AG20443 (cell line): ENCODE measurements at regions not wholly inside any gene's neighbourhood (a gene's known extent, or its start where the extent isn't known, plus 50 kb on each side); places are given as distances from the start of the nearest gene placed in this dataset.
"Not testable (repeated sequence)": the region's sequence is repeated elsewhere in the genome, so short reads cannot be mapped to it uniquely, and the experiment has no call there.

Experiments used
- DNase-seq: peaks from one replicate; pipeline ENCODE4 v3.0.0; 2012; ENCODE audit warnings: low spot score, mixed read lengths

DNA sequence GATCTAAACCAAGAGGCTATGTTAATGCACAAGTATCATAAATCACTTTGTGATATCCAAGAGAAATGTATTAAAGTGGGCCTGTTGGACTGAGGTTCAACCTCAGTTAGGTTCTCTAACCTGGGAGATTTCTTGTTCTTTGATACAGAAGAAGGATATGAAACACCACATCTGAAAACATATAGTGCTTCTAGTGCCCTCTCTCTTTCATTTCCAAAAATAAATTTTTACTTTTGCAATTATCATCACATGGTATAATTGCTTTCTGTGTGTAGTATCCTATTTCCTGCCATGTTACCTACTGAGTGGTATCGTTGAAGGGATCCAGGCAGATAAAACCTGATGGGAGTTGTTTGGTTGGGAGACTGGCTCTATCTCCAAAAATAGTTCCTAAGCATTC is 264.9 kb downstream of the CCER1 start:
- DNase-seq = no peak

DNA sequence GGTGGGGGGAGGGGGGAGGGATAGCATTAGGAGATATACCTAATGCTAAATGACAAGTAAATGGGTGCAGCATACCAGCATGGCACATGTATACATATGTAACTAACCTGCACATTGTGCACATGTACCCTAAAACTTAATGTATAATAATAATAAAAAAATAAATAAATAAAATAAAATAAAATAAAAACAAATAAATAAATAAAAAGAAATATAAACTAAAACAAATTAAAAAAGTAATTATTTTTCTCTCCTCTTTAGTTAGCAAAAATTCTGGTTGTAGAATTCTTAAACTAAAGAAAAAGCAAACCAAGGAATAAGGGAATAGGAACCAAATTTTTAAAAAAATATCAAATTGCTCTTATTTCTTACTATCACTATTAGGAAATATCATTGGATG is 267.3 kb downstream of the CCER1 start:
- DNase-seq = not testable (repeated sequence)

DNA sequence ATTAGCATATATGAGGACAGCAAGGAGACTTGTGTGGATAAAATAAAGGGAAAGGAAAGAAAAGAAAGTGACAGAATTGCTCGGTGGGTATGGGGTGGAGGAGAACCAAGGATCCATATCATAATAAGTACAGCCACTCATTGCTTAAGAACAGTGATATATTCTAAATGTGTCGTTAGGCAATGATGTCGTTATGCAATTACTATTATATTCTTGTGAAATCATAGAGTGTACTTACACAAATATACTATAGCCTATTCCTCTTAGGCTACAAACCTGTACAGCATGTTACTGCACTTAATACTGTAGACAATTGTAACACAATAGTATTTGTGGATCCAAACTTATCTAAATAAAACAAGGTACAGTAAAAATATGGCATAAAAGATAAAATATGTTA is 271.1 kb downstream of the CCER1 start:
- no peak for DNase-seq

DNA sequence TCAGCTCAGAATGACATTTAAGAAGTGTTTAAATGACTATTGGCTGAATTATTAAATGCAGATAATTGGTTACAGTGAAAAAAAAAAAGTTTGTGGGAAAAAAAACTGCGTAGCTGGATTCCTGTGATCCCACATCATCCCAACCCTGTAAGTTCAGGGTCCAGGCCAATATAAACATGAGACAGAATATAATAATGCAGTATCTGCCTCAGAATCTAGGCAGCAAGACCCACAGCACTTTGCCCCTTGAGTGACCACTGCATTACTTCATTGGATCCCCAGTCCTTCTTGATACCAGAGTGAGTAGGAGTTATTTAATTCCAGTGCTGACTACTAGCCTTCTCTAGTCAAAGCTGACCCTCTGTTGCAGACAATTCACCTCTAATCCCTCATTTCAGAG is 272.6 kb downstream of the CCER1 start:
- DNase-seq = peak; percentile 46

DNA sequence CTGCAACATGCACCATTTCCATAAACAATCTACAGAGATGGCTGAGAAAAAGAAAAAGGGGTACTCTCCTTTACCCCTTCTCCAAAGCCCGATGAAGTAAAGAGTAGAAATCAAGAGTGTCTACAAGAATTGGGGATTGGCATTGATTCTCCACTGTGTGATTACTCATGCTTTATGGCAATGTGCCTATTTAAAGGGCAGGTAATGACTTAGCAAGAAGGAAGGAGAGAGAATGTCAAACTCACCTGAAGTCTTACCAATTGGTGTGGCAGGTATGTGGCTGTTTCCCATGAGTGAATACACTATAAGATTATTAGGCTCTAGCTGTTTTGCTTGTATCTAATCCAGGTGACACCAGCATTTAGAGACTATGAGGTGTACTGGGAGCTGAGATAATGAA is 275.3 kb downstream of the CCER1 start:
- DNase-seq = no peak

DNA sequence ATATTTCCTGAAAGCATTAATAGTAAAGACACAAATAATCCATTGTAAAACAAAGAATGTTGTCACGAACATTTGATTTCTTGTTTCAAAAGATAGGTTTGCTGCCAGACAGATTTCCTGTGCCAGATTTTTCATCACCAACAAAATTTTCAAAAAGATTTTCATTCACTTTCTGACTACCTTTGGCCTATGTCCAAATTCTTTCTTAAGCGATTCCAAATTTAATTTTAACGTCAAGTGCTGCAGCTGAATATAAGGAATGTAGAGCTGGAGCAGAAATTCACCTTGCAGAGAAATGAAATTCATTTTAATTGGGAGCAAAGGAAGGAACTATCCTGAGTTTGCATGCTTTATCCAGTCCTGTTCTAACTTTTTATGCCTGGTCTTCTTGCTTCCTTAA is 277.4 kb downstream of the CCER1 start:
- no peak for DNase-seq

DNA sequence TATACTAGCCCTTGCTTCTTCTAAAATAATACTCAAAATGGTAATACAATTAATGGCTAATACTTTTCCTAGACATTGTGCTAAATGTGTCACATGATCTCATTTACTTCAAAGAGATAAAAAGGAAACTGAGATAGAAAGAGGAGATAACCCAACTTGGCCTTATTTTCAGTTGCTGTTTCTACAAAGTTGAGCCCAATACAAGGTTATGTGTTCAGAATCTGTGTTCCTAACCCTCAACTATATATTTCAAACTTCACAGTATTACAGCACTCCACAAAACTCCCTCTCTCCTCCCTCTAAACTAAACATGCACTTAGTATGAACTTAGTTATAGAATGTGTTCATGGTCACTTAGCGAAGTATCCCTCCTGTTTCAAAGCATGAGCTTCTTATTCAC is 277.9 kb downstream of the CCER1 start:
- DNase-seq = no peak

DNA sequence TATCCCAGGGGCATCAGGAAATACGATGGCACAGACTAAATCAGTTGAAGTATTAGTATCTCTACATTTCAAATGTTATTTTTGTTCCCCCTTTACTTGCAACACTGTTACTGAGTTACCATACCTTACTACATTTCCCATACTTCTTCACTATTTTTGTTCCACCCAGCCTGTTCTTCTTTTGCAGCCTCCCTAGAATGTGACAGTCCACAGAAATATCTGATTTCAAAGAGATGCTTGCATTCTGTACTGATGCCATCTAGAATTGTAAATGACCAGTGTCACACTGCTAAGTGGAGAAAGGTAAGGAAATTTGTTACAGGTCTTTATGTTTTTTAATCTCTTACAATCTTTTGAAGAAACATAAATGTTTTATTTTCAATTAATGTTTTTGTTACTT is 279.9 kb downstream of the CCER1 start:
- DNase-seq = no peak

DNA sequence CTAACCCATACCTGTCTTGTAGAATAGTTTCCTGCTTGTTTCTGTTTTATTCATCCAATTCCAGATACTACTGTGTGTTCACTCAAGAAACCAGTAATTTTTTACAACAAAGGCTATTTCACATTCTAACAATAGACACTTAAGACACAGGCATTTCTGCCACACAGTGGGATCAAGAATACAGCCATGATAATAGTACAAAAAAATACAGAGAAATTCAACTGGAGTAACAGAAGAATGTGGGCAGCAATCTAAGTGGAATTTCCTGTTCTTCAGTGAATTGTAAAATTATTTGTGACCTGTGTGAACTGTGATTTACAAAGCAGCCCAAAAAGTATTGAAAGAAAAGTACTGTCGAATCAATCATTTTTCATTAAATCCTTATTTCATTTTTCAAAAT is 282.9 kb downstream of the CCER1 start:
- DNase-seq = no peak

DNA sequence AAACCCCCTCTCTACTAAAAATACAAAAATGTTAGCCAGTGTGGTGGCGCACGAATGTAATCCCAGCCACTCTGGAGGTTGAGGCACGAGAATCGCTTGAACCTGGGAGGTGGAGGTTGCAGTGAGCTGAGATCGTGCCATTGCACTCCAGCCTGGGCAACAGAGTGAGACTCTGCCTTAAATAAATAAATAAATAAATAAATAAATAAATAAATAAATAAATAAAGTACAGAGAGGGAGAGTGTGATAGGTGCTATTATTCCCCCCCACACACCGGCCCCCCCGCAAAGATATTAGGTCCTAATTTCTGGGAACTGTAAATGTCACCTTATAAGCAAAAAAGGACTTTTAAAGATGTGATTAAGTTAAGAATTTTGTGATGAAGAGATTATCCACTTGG is 291.0 kb downstream of the CCER1 start:
- not testable (repeated sequence) for DNase-seq

DNA sequence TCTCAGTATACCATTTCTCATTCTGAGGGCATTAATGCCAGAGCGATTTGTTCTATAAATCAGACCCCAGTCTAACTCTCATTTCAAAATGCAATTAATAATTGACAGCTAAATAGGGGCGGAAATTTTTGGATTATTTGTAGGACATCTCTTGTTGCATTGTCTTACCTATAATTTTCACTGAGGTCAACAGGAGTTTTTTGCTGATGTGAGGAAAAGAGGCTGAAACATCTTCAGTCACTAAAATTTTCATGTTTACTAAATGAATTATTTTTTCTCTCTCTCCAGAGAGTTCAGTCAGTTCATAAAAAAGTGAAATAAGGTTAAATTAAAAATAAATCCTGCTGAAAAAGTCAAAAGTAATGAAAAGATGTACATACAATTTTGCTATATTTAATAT is 295.9 kb downstream of the CCER1 start:
- DNase-seq = no peak

DNA sequence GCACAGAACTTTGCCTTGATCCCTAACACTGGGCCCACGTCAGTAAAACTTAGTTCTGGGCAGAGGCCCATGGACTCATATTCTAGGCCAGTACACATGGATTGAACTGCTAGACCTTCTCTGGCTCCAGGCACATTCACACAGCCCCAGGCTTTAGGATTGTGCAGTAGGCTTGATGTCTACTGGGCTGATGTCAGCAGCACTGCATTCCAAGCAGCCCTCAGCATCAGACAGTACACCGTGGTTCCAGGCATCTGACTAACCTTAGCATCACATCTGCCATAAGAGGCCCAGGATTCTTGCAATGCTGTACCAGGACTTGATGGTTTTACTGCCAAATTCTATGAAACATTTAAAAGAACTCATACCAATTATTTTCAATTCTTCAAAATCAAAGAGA is 301.9 kb downstream of the CCER1 start:
- peak; percentile 30 for DNase-seq

DNA sequence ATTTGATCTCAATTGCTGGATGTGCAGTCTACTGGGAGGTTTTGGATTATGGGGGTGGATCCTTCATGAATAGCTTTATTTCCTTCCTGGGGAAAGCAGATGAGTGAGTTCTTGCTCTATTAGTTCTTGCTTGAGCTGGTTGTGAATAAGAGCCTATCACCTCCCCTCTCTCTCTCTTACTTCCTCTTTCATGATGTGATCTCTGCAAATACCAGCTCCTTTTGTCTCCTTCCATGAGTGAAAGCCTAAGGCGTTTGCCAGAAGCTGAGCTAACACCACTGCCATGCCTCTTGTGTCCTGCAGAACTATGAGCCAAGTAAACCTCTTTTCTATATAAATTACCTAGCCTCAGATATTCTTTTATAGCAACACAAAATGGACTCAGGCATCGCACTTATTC is 302.7 kb downstream of the CCER1 start:
- no peak for DNase-seq

DNA sequence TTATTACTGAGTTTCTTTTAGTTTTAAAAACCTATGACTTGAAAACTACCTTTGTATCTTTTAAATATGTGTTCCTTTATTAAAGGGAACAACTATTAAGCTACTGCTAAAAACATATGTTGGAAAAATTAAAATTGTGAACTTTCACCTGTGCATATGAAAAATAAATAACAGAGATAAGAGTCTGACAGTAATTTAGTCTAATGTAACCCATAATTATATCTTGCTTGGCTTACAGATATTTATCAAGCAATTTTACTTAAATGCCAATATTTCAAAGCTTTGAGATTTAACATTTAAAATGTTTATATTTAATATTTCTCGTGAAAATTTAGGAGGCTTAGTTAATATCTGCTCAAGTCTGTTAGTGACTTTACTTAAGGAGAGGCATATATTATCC is 309.8 kb downstream of the CCER1 start:
- no peak for DNase-seq

DNA sequence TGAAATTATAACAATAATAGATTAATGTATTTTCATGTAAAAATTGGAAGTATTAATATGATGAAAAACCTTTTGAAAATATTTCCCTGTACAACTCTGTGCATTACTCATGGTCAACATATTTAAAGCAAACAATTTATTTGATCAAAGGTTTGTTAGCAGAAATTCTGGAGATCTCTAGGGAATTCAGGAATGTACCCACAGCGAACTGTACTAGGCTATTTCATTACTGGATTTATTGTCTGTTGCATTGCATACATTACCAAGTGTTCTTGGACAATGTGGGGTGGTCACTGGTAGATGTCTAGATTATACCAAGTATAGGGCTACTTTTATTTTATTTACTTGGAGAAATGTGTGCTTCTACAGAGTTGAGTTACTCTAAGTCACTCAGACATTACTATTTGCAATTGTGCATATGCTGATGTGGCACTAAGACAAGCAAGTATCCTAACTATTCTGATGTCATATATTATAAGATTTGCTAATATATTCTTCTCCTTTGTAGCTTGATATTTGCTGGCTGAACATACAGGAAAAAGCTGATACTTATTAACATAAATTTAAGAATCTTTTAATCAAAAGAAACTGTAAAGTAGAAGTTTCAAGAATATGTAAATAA is 323.3 kb downstream of the CCER1 start:
- no peak for DNase-seq

DNA sequence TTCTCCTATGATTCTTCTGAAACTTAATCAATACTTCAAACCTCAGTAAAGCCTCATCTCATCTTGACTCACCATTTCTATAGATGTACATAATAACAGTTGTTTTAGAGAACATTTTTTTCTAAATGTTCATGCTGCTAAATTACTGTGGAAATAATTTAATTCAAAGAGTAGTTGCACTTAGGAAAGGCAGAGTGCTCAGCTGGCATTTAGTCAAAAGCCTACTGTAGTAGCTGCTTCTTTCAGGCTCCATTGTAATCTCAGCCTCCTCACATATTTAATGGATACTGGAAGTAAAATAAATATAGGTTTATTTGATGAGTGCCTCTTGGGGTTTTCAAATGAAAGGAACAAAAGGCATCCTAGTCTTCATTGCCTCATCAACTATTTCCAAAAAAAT is 325.0 kb downstream of the CCER1 start:
- no peak for DNase-seq

DNA sequence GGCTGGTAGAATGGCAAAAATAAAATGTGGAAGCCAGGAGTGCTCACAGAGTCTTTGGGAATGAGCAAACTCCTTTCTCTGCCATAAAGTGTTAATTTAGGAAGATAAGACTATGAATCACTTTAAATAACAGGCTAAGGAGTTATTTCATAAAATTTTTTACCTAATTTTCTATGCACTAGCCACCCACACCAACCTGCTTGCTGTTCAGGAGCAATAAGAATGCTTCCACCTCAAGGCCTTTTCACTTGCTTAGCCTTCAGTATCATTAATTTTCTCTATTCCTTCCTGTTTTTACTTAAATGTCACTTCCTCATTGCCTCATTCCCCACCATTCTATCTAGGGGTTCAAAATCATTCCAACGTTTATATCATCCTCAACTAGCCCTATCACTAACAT is 326.8 kb downstream of the CCER1 start:
- no peak for DNase-seq

DNA sequence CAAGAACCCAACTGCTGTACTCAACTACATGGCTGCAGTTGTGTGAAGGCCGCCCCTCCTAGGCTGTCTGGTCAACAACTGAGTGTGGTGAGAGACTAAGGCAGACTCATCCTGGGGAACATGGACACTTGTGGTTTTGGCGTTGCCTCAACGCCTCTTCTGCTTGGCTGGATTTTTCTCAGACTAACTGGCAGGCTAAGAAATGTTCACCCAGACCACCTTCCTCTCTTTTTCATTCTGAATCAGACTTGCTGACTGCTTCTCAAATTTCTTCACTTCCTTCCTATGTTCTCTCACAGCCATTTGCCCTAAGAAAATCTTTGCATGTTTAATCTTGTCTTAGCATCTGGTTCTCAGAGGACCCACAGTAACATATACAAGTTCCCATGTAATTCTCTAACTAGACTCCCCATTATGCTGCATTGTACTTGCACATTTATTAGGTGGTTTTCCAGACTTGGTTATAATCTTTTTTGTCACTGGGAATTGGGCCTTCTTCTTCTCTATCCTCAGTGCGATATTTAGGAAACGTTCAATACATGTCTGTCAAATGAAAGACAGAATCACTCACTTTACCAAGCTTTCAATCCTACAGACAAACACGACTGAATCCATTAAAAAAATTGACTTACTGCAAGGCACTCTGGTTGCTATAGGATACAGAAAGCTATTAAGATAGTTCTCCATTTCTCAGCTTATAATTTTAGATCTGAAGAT is 327.6 kb downstream of the CCER1 start:
- DNase-seq = peak; percentile 7

DNA sequence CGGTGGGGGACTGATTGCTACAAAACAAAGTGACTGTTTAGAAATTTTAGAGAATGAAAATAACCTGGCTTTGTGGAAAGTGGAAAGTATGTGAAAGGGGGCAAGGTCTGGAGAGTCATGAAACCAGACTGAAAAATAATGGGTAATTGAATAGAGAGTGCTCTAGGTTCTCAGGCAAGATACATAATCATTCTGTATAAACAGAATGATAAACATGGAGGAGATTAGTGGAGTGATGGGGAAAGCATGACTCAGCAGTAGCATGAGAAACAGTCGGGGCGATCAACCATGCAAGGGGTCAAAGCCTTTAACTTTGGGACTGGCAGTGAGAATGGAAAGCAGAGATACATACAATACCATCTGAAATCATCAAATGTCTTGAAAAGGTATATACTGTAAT is 332.5 kb downstream of the CCER1 start:
- DNase-seq = no peak

DNA sequence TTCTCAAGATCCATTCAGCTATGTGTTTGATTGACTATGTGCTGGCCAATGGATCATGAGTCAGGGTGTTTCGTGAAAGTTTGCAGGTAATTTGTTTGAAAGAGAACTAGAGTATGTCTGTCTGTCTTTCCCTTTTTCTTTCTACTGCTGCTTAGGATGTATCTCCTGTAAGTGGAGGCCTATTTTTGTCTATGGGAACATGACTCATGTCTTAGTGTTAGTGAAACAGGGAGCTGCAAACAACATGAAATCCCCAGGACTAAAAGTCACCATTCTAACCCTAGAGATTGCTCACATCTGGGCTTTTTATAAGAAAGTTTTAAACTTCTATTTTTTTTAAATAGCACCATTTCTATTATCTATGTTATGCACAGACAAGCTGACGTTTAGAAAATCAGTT is 333.0 kb downstream of the CCER1 start:
- DNase-seq = peak; percentile 10

DNA sequence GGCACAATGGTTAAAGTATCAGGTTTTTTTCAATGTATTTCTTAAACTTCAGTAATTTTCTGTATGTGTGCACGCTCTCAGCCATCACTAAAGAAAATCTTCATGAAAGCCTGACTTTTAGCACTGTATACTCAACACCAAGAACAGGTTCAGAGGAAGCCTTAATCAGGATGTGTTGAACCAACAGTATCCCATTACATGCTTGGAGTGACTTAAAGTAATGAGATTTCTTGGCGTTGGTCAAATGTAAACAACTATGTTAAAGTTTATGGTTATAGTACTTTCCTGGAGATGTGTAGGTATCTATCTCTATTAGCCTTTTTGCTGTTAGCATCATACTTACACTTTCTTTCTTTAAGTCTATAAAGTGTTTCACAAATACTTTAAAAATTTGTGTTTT is 335.0 kb downstream of the CCER1 start:
- DNase-seq = no peak

DNA sequence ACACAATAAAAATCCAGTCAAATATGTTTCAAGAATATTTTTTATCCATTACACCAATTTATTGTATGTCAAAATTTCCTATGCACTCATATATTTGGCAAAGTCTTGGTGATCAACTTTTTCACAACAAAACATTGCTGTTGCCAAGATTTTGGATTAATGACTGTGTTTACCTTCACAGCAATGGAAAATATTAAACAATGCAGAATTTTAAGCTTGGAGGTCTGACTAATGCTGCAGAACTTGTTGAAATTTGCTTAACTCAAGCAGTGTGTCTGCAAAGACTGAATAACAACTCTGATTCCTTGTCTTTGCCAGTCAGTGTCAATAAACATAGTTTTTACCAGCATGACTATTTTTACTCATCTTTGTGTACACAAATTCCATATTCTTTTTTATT is 336.4 kb downstream of the CCER1 start:
- DNase-seq = peak; percentile 7

DNA sequence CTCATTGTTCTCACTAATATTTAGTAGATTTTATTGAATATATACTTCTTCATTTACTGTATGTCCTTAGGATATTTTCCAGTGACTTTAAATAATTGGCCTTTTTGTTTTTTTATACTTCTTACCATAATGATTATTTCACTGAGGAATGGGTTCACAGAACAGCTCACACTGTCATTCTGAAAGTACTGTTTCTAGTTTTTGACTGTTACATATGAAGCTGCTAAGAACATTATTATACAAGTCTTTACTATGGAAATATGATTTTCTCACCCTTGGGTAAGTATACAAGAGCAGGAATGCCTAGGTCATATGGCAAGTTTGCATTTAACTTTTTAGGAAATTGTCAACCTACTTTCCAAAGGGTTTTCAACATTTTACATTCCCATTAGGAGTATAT is 343.1 kb downstream of the CCER1 start:
- DNase-seq = no peak

DNA sequence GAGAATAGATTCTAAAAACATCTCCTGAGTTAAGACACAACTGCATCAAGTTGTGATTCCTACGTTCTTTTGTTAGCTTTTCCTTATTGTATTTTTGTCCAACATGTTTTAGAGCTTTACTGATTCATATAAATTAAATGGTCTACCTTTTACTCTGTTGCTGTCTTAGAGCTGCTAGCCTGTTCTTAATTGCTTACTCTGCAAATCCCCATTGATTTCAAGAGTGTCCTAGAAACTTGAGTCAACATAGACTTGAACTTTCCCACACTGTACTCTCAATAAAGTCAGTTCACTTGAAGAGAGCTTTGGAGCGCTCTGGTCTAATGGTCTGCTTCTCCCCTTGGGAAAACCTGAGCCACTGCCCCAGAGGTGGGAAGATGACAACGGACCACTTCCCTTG is 343.9 kb downstream of the CCER1 start:
- no peak for DNase-seq
